IMR-90 (cell line): ENCODE measurements at regions not wholly inside any gene's neighbourhood (a gene's known extent, or its start where the extent isn't known, plus 50 kb on each side); places are given as distances from the start of the nearest gene placed in this dataset.
"Not testable (repeated sequence)": the region's sequence is repeated elsewhere in the genome, so short reads cannot be mapped to it uniquely, and the experiment has no call there.

Experiments used
- ATAC-seq: fragments of 200-7000 bp; cut with Tn5 transposase; 2 replicates; pipeline ENCODE4 v1.9.1; 2020; ENCODE audit warnings: low read depth, mild to moderate bottlenecking, moderate library complexity
- BruUV-seq: library from RNA; stranded (reverse); fragments of 400-500 nt; replicated peaks from 2 replicates; lab custom pipeline; 2021; lab: Mats Ljungman, UMichigan
- CTCF ChIA-PET: fragments of 300-600 bp; formaldehyde crosslinking; extraction: SDS; loops from one replicate; lab custom pipeline; 2021; ENCODE audit warnings: antibody characterized with exemption; lab: Yijun Ruan, JAX
- POLR2A ChIA-PET: fragments of 300-600 bp; sonication (Branson Sonifier 250); formaldehyde crosslinking; loops from one replicate; lab custom pipeline; 2022; ENCODE audit warnings: antibody characterized with exemption; ENCODE audit not compliant: unreplicated experiment; lab: Charles Lee
- DNase-seq: peaks from one replicate; pipeline ENCODE4 v3.0.0; 2013
- H2AFZ ChIP-seq: replicated peaks from 2 replicates; pipeline ENCODE3; 2013; ENCODE audit warnings: low read length, mild to moderate bottlenecking; ENCODE audit not compliant: poor library complexity
- H2AK5ac ChIP-seq: 2 replicates; pipeline ENCODE4 v1.6.1; 2013; ENCODE audit warnings: low read depth, low read length, inconsistent platforms
- H2AK9ac ChIP-seq: replicated peaks from 2 replicates; pipeline ENCODE3; 2013; ENCODE audit warnings: mild to moderate bottlenecking, low read depth, low read length, moderate library complexity; ENCODE audit not compliant: poor library complexity
- H2BK120ac ChIP-seq: 2 replicates; pipeline ENCODE4 v1.6.1; 2013; ENCODE audit warnings: low read depth, low read length, inconsistent platforms
- H2BK15ac ChIP-seq: 3 replicates; pipeline ENCODE4 v1.6.1; 2013; ENCODE audit warnings: low read depth, low read length, inconsistent platforms
- H2BK20ac ChIP-seq: 2 replicates; pipeline ENCODE4 v1.6.1; 2013; ENCODE audit warnings: low read depth, mild to moderate bottlenecking, inconsistent platforms, low read length, moderate library complexity
- H2BK5ac ChIP-seq: 2 replicates; pipeline ENCODE4 v1.6.1; 2013; ENCODE audit warnings: mild to moderate bottlenecking, low read depth, low read length, inconsistent platforms; ENCODE audit not compliant: poor library complexity, severe bottlenecking
- H3K14ac ChIP-seq: replicated peaks from 2 replicates; pipeline ENCODE4 v1.6.1; 2013; ENCODE audit warnings: low read depth, low read length, inconsistent platforms
- H3K18ac ChIP-seq: 2 replicates; pipeline ENCODE4 v1.6.1; 2013; ENCODE audit warnings: low read depth, low read length, control low read depth
- H3K23ac ChIP-seq: 2 replicates; pipeline ENCODE4 v1.6.1; 2013; ENCODE audit warnings: low read depth, low read length, inconsistent platforms
- H3K27ac ChIP-seq: 2 replicates; pipeline ENCODE4 v1.5.1; 2013; ENCODE audit warnings: mild to moderate bottlenecking, control low read depth, low read length; ENCODE audit not compliant: insufficient read depth
- H3K27me3 ChIP-seq: 2 replicates; pipeline ENCODE4 v1.6.1; 2013; ENCODE audit warnings: low read length; ENCODE audit not compliant: control insufficient read depth, insufficient read depth
- H3K36me3 ChIP-seq: 2 replicates; pipeline ENCODE4 v1.6.1; 2013; ENCODE audit warnings: low read length, mixed read lengths; ENCODE audit not compliant: control insufficient read depth, insufficient read depth
- H3K4ac ChIP-seq: 2 replicates; pipeline ENCODE4 v1.6.1; 2013; ENCODE audit warnings: low read depth, low read length, inconsistent platforms
- H3K4me1 ChIP-seq: 2 replicates; pipeline ENCODE4 v1.6.1; 2013; ENCODE audit warnings: low read length, mixed read lengths; ENCODE audit not compliant: control insufficient read depth, insufficient read depth
- H3K4me2 ChIP-seq: 2 replicates; pipeline ENCODE4 v1.6.1; 2013; ENCODE audit warnings: low read depth, mild to moderate bottlenecking, control low read depth, low read length, moderate library complexity
- H3K4me3 ChIP-seq: 2 replicates; pipeline ENCODE4 v1.5.1; 2013; ENCODE audit warnings: low read depth, mild to moderate bottlenecking, control low read depth, low read length, moderate library complexity; ENCODE audit not compliant: insufficient read depth
- H3K56ac ChIP-seq: 2 replicates; pipeline ENCODE4 v1.6.1; 2013; ENCODE audit warnings: low read length, inconsistent platforms; ENCODE audit not compliant: insufficient read depth; ENCODE audit errors: extremely low read depth
- H3K79me1 ChIP-seq, 2 experiments: 2 replicates each; pipeline ENCODE4 v1.6.1; 2013; ENCODE audit warnings: low read length in 2 of 2, inconsistent platforms in 1 of 2, low read depth in 1 of 2
- H3K9ac ChIP-seq: 2 replicates; pipeline ENCODE4 v1.6.1; 2013; ENCODE audit warnings: low read depth, low read length, control low read depth
- H3K9me1 ChIP-seq: 2 replicates; pipeline ENCODE4 v1.6.1; 2013; ENCODE audit warnings: low read length, inconsistent platforms; ENCODE audit not compliant: insufficient read depth
- H3K9me3 ChIP-seq: 2 replicates; pipeline ENCODE4 v1.6.1; 2013; ENCODE audit warnings: low read length; ENCODE audit not compliant: control insufficient read depth, insufficient read depth
- H4K20me1 ChIP-seq: 2 replicates; pipeline ENCODE4 v1.6.1; 2013; ENCODE audit warnings: low read length, inconsistent platforms; ENCODE audit not compliant: insufficient read depth
- H4K5ac ChIP-seq: 2 replicates; pipeline ENCODE4 v1.6.1; 2013; ENCODE audit warnings: mild to moderate bottlenecking, low read depth, low read length, control low read depth
- H4K8ac ChIP-seq, 2 experiments: 2 replicates each; pipeline ENCODE4 v1.6.1; 2013; ENCODE audit warnings: low read depth in 2 of 2, low read length in 2 of 2, control low read depth in 1 of 2, inconsistent platforms in 1 of 2
- H4K91ac ChIP-seq: 2 replicates; pipeline ENCODE4 v1.6.1; 2013; ENCODE audit warnings: low read depth, low read length, inconsistent platforms; ENCODE audit not compliant: insufficient read depth
- CEBPB ChIP-seq: IDR thresholded peaks from 2 replicates; pipeline ENCODE4 v1.6.1; 2012; ENCODE audit warnings: low read depth, low read length, improper control_type of control experiment
- SMC3 ChIP-seq: fragments of 150-350 bp; IDR thresholded peaks from 2 replicates; pipeline ENCODE4 v1.6.1; 2016; ENCODE audit warnings: low read depth, mild to moderate bottlenecking, antibody characterized with exemption, low read length, moderate library complexity
- WGBS, 2 experiments: methylation state at CpG; one replicate each; pipeline versions ENCODE4 v1.1.5 to v1.1.7; 2013; ENCODE audit warnings: missing lambda C conversion rate in 2 of 2; ENCODE audit not compliant: insufficient read length in 1 of 2; ENCODE audit errors: extremely low coverage in 2 of 2; 5-methylcytosine and 5-hydroxymethylcytosine counted together
- dilution Hi-C: fragments of 300-500 bp; cut with HindIII; formaldehyde crosslinking; loops from one replicate; pipeline ENCODE4 v1.14.3; 2018; ENCODE audit warnings: low sequenced_read_pairs; ENCODE audit not compliant: unreplicated experiment
- in situ Hi-C: fragments of 300-500 bp; cut with MboI; formaldehyde crosslinking; loops from 3 replicates; pipeline ENCODE4 v1.14.3; 2019; ENCODE audit warnings: low sequenced_read_pairs, inconsistent platforms, mixed read lengths
- intact Hi-C: fragments of 100-400 bp; cut with micrococcal nuclease; formaldehyde crosslinking; loops from 2 replicates; pipeline ENCODE4 v1.10.0; 2022

GRCh38 chr3:17817545-17817944 lies 75.1 kb upstream of the TBC1D5 start:
- DNase-seq (no peak), ATAC-seq (no peak)
- no peak overlapping the region for H3K27ac ChIP-seq
- intact Hi-C loops, result no loop called here
- dilution Hi-C loops, result no loop called here
- H4K20me1 ChIP-seq, result no peaks in the 10 kb centered on the region
- no peaks in the 10 kb centered on the region for H3K9me3 ChIP-seq
- no peak overlapping the region for H4K8ac ChIP-seq
- ChIA-PET CTCF (no interaction called here), POLR2A (no interaction called here)
- H3K14ac ChIP-seq, result no peak overlapping the region
- H3K18ac ChIP-seq, result no peak overlapping the region
- H3K36me3 ChIP-seq, result no peaks in the 10 kb centered on the region
- H3K9me1 ChIP-seq, result no peaks in the 10 kb centered on the region
- H3K4me2 ChIP-seq, result no peak overlapping the region
- no peak overlapping the region for H3K4me3 ChIP-seq
- H3K79me1 ChIP-seq, result no peaks in the 10 kb centered on the region
- no peak overlapping the region for H2BK20ac ChIP-seq
- no peak overlapping the region for H2BK15ac ChIP-seq
- H4K91ac ChIP-seq, result no peak overlapping the region
- no peak overlapping the region for H3K23ac ChIP-seq
- no peak overlapping the region for H2AK9ac ChIP-seq
- no peak overlapping the region for H3K56ac ChIP-seq
- H4K5ac ChIP-seq, result no peak overlapping the region
- H3K9ac ChIP-seq, result no peak overlapping the region
- H2BK5ac ChIP-seq, result no peak overlapping the region
- WGBS, 2 experiments, result 86% methylated on average over 4 of the region's 9 CpGs; no CpG with 5 or more reads in 1 of the 2 experiments
- no peak overlapping the region for H2BK120ac ChIP-seq
- no peak overlapping the region for H2AK5ac ChIP-seq
- H3K27me3 ChIP-seq, result no peaks in the 10 kb centered on the region; the same call in 1 of the 2 replicates
- no peak overlapping the region for H2AFZ ChIP-seq
- no peaks in the 10 kb centered on the region for H3K4me1 ChIP-seq
- BruUV-seq, result no TSS peak
- in situ Hi-C loops, result no loop called here
- no peak overlapping the region for H3K4ac ChIP-seq
- TF ChIP-seq CEBPB, result no peak
- no peak for TF ChIP-seq SMC3

GRCh38 chr3:17816839-17817238 lies 74.4 kb upstream of the TBC1D5 start:
- H3K4me3 ChIP-seq, H3K4me2 ChIP-seq, H3K36me3 ChIP-seq, H2AK9ac ChIP-seq, H2BK5ac ChIP-seq, H2BK20ac ChIP-seq, H4K5ac ChIP-seq, H3K27me3 ChIP-seq, in situ Hi-C loops, H3K9me1 ChIP-seq, CTCF ChIA-PET, POLR2A ChIA-PET, H3K14ac ChIP-seq, H3K79me1 ChIP-seq, H4K20me1 ChIP-seq, H2BK15ac ChIP-seq, H2BK120ac ChIP-seq, H3K4ac ChIP-seq, dilution Hi-C loops, H4K91ac ChIP-seq, H3K23ac ChIP-seq, H3K9ac ChIP-seq, H3K18ac ChIP-seq, H2AFZ ChIP-seq, H3K56ac ChIP-seq, DNase-seq, BruUV-seq, H2AK5ac ChIP-seq, H4K8ac ChIP-seq, H3K9me3 ChIP-seq, H3K27ac ChIP-seq, H3K4me1 ChIP-seq, intact Hi-C loops, ATAC-seq: not testable (repeated sequence)
- no CpG with 5 or more reads among the region's 3 CpGs for WGBS, 2 experiments
